ENCODE measurements at regions not wholly inside any gene's neighbourhood (a gene's known extent, or its start where the extent isn't known, plus 50 kb on each side); places are given as distances from the start of the nearest gene placed in this dataset.

DNA sequence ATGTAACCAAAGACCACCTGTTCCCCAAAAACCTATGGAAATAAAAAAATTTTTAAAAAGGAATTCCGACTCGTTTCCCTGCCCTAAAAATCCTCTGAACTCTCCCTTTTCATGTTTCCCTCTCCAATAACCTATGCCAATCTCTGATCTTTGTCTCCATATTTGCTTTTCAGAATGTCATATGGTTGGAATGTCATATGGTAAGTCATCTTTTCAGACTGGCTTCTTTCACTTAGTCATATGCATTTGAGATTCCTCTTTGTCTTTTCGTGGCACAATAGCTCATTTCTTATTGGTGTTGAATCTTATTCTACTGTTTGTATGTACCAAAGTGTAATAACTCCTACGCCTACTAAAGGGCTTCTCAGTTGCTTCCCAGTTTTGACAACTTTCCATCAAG, 117.5 kb downstream of the BACH1 start:
- Histone ChIP-seq H3K4me3 (ENCODE audit: low read depth, low read length, poor library complexity, severe bottlenecking) (no peak overlapping the region), H3K36me3 (ENCODE audit: insufficient read depth, low read length, poor library complexity, severe bottlenecking) (no peaks in the 10 kb centered on the region), H3K9me3 (ENCODE audit: low read depth, low read length, poor library complexity, severe bottlenecking) (no peaks in the 10 kb centered on the region), H3K4me1 (ENCODE audit: insufficient read depth, low read length, poor library complexity, severe bottlenecking) (no peaks in the 10 kb centered on the region), H3K27ac (ENCODE audit: low read depth, low read length, poor library complexity, severe bottlenecking) (no peak overlapping the region), H3K27me3 (replicated peaks; ENCODE audit: insufficient read depth, low read depth, low read length, poor library complexity) (no peaks in the 10 kb centered on the region)
- DNase-seq (ENCODE audit: low spot score) = no peak
- TF ChIP-seq, protein P1, sequence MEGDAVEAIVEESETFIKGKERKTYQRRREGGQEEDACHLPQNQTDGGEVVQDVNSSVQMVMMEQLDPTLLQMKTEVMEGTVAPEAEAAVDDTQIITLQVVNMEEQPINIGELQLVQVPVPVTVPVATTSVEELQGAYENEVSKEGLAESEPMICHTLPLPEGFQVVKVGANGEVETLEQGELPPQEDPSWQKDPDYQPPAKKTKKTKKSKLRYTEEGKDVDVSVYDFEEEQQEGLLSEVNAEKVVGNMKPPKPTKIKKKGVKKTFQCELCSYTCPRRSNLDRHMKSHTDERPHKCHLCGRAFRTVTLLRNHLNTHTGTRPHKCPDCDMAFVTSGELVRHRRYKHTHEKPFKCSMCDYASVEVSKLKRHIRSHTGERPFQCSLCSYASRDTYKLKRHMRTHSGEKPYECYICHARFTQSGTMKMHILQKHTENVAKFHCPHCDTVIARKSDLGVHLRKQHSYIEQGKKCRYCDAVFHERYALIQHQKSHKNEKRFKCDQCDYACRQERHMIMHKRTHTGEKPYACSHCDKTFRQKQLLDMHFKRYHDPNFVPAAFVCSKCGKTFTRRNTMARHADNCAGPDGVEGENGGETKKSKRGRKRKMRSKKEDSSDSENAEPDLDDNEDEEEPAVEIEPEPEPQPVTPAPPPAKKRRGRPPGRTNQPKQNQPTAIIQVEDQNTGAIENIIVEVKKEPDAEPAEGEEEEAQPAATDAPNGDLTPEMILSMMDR (conservative IDR thresholded peaks at IDR 0.05; ENCODE audit: low read depth, low read length) = no peak
- TF ChIP-seq EZH2 (IDR thresholded peaks at IDR 0.05; ENCODE audit: borderline replicate concordance, low read depth, low read length, poor library complexity, severe bottlenecking) = no peak
- ChIA-PET POLR2A (ENCODE audit: low non-redundant PET) (no interaction called here), CTCF (no interaction called here)
- no TSS peak for BruUV-seq (replicated peaks)
- intact Hi-C loops (cut with micrococcal nuclease; ENCODE audit: unreplicated experiment) = no loop called here

DNA sequence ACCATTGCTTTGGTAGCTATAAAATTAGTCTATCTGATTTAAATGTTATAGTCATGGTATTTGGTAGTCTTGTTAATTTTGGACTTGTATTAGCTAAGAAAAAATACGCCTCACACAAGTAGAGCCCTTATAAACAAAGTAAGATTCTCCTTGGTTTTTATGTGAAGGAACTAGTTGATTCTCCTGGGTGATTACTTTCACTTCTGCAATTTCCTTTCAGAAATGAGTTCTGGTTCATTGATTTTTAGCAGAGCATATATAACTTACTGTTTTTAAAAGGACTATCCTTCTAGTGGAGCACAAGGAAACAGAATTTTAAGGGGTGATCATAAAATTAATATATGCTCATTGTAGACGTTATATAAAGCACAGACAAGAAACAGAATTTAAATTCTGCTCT, 120.1 kb downstream of the BACH1 start:
- Histone ChIP-seq H3K27ac (ENCODE audit: low read depth, low read length, poor library complexity, severe bottlenecking) (no peak overlapping the region), H3K9me3 (ENCODE audit: low read depth, low read length, poor library complexity, severe bottlenecking) (no peaks in the 10 kb centered on the region), H3K36me3 (ENCODE audit: insufficient read depth, low read length, poor library complexity, severe bottlenecking) (no peaks in the 10 kb centered on the region), H3K4me1 (ENCODE audit: insufficient read depth, low read length, poor library complexity, severe bottlenecking) (no peaks in the 10 kb centered on the region), H3K27me3 (replicated peaks; ENCODE audit: insufficient read depth, low read depth, low read length, poor library complexity) (no peaks in the 10 kb centered on the region), H3K4me3 (ENCODE audit: low read depth, low read length, poor library complexity, severe bottlenecking) (no peak overlapping the region)
- POLR2A ChIA-PET (ENCODE audit: low non-redundant PET) = no interaction called here
- DNase-seq (ENCODE audit: low spot score) = no peak
- intact Hi-C loops (cut with micrococcal nuclease; ENCODE audit: unreplicated experiment) = no loop called here
- CTCF ChIA-PET = no interaction called here
- TF ChIP-seq, protein P1 (conservative IDR thresholded peaks at IDR 0.05; ENCODE audit: low read depth, low read length) = no peak
- TF ChIP-seq EZH2 (IDR thresholded peaks at IDR 0.05; ENCODE audit: borderline replicate concordance, low read depth, low read length, poor library complexity, severe bottlenecking) = no peak
- no TSS peak for BruUV-seq (replicated peaks)

DNA sequence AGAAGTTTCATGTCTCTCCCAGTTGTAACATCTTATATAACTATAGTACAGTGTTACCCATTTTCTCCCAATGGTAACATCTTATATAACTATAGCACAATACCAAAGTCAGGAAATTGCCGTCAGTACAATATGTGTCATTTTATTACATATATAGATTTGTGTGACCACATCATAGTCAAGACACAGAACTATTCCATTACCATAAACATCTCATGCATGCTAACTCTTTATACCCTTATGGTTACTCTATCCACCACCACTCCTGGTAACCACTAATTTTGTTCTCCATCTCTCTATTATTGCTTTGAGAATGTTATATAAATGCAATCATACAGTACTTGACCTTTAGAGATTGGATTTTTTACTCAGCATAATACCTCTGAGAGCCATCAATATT, 120.7 kb downstream of the BACH1 start:
- H3K9me3 ChIP-seq (ENCODE audit: low read depth, low read length, poor library complexity, severe bottlenecking) = no peaks in the 10 kb centered on the region
- CTCF ChIA-PET = no interaction called here
- no peak overlapping the region for H3K4me3 ChIP-seq (ENCODE audit: low read depth, low read length, poor library complexity, severe bottlenecking)
- no peak for TF ChIP-seq EZH2 (IDR thresholded peaks at IDR 0.05; ENCODE audit: borderline replicate concordance, low read depth, low read length, poor library complexity, severe bottlenecking)
- TF ChIP-seq, protein P1 (conservative IDR thresholded peaks at IDR 0.05; ENCODE audit: low read depth, low read length) = no peak
- H3K36me3 ChIP-seq (ENCODE audit: insufficient read depth, low read length, poor library complexity, severe bottlenecking) = no peaks in the 10 kb centered on the region
- H3K4me1 ChIP-seq (ENCODE audit: insufficient read depth, low read length, poor library complexity, severe bottlenecking) = no peaks in the 10 kb centered on the region
- intact Hi-C loops (cut with micrococcal nuclease; ENCODE audit: unreplicated experiment) = no loop called here
- no peak overlapping the region for H3K27ac ChIP-seq (ENCODE audit: low read depth, low read length, poor library complexity, severe bottlenecking)
- no peaks in the 10 kb centered on the region for H3K27me3 ChIP-seq (replicated peaks; ENCODE audit: insufficient read depth, low read depth, low read length, poor library complexity)
- DNase-seq (ENCODE audit: low spot score) = no peak
- no TSS peak for BruUV-seq (replicated peaks)
- POLR2A ChIA-PET (ENCODE audit: low non-redundant PET) = no interaction called here

Data from A673 (cell line).